ENCODE measurements at regions not wholly inside any gene's neighbourhood (a gene's known extent, or its start where the extent isn't known, plus 50 kb on each side); places are given as distances from the start of the nearest gene placed in this dataset.
A peak's percentile ranks its signal among the peaks of the same experiment; 100 is the strongest.

- H3K4me3 Mint-ChIP-seq (ENCODE audit: unreplicated experiment): no peak overlapping the region
- ChIA-PET POLR2A (no interaction called here), CTCF (interaction anchor here (1.4 kb wide), 1 partner anchor 205 kb away, joined by 3 read pairs; no protein-coding TSS in a partner anchor)
- H3K4me1 ChIP-seq: no peaks in the 10 kb centered on the region
- intact Hi-C loops (cut with micrococcal nuclease; ENCODE audit: unreplicated experiment): no loop called here
- H3K4me1 Mint-ChIP-seq (ENCODE audit: low read depth, unreplicated experiment): no peaks in the 10 kb centered on the region
- peaks cover 9% of the 10 kb centered on the region for H3K9me3 Mint-ChIP-seq (ENCODE audit: unreplicated experiment)
- peaks cover 5% of the 10 kb centered on the region; the same call in 1 of the 2 replicates for H3K9me3 ChIP-seq
- no peak for DNase-seq
- H3K27ac Mint-ChIP-seq (ENCODE audit: unreplicated experiment): no peak overlapping the region
- no peak overlapping the region for H3K4me3 ChIP-seq (ENCODE audit: low read depth, low read length)
- no TSS peak for BruUV-seq (replicated peaks)
- no peaks in the 10 kb centered on the region for H3K36me3 ChIP-seq (ENCODE audit: control insufficient read depth, insufficient read depth, low read length)
- H3K27me3 Mint-ChIP-seq (ENCODE audit: insufficient read depth, unreplicated experiment): peaks cover 9% of the 10 kb centered on the region
- TF ChIP-seq CTCF (IDR thresholded peaks at IDR 0.05; ENCODE audit: insufficient read depth in 1 of 2, low read depth in 1 of 2, low read length in 1 of 2, severe bottlenecking in 1 of 2, unreplicated experiment in 1 of 2): peak; percentile 43 to 71
- H3K36me3 Mint-ChIP-seq (ENCODE audit: insufficient read depth, unreplicated experiment): no peaks in the 10 kb centered on the region
- no peaks in the 10 kb centered on the region; the same call in 1 of the 2 replicates for H3K27me3 ChIP-seq (replicated peaks; ENCODE audit: control insufficient read depth, insufficient read depth, low read length)
These were observed 118.4 kb upstream of the SLC7A1 start for GRCh38 chr13:29713839-29714238.

- H3K27me3 Mint-ChIP-seq (ENCODE audit: insufficient read depth, unreplicated experiment): peaks cover 6% of the 10 kb centered on the region
- Histone ChIP-seq H3K4me1 (no peaks in the 10 kb centered on the region), H3K27me3 (replicated peaks; ENCODE audit: control insufficient read depth, insufficient read depth, low read length) (no peaks in the 10 kb centered on the region; the same call in 1 of the 2 replicates), H3K36me3 (ENCODE audit: control insufficient read depth, insufficient read depth, low read length) (no peaks in the 10 kb centered on the region), H3K4me3 (ENCODE audit: low read depth, low read length) (no peak overlapping the region), H3K9me3 (peaks cover 5% of the 10 kb centered on the region; the same call in 1 of the 2 replicates)
- no peaks in the 10 kb centered on the region for H3K36me3 Mint-ChIP-seq (ENCODE audit: insufficient read depth, unreplicated experiment)
- CTCF ChIA-PET: no interaction called here
- intact Hi-C loops (cut with micrococcal nuclease; ENCODE audit: unreplicated experiment): no loop called here
- no TSS peak for BruUV-seq (replicated peaks)
- TF ChIP-seq CTCF (IDR thresholded peaks at IDR 0.05; ENCODE audit: insufficient read depth in 1 of 2, low read depth in 1 of 2, low read length in 1 of 2, severe bottlenecking in 1 of 2, unreplicated experiment in 1 of 2): no peak
- no peak overlapping the region for H3K27ac Mint-ChIP-seq (ENCODE audit: unreplicated experiment)
- H3K4me1 Mint-ChIP-seq (ENCODE audit: low read depth, unreplicated experiment): no peaks in the 10 kb centered on the region
- POLR2A ChIA-PET: no interaction called here
- no peak for DNase-seq
- H3K9me3 Mint-ChIP-seq (ENCODE audit: unreplicated experiment): peaks cover 9% of the 10 kb centered on the region
- no peak overlapping the region for H3K4me3 Mint-ChIP-seq (ENCODE audit: unreplicated experiment)
These were observed 116.3 kb upstream of the SLC7A1 start for GRCh38 chr13:29711776-29712175.

GRCh38 chr13:29710511-29710910 lies 115.0 kb upstream of the SLC7A1 start:
- Mint-ChIP-seq H3K4me3 (ENCODE audit: unreplicated experiment) (no peak overlapping the region), H3K36me3 (ENCODE audit: insufficient read depth, unreplicated experiment) (no peaks in the 10 kb centered on the region), H3K27me3 (ENCODE audit: insufficient read depth, unreplicated experiment) (peaks cover 6% of the 10 kb centered on the region), H3K9me3 (ENCODE audit: unreplicated experiment) (peaks cover 9% of the 10 kb centered on the region), H3K27ac (ENCODE audit: unreplicated experiment) (no peak overlapping the region), H3K4me1 (ENCODE audit: low read depth, unreplicated experiment) (no peaks in the 10 kb centered on the region)
- BruUV-seq (replicated peaks): no TSS peak
- Histone ChIP-seq H3K36me3 (ENCODE audit: control insufficient read depth, insufficient read depth, low read length) (no peaks in the 10 kb centered on the region), H3K9me3 (peaks cover 5% of the 10 kb centered on the region; the same call in 1 of the 2 replicates), H3K4me1 (no peaks in the 10 kb centered on the region), H3K4me3 (ENCODE audit: low read depth, low read length) (no peak overlapping the region), H3K27me3 (replicated peaks; ENCODE audit: control insufficient read depth, insufficient read depth, low read length) (no peaks in the 10 kb centered on the region; the same call in 1 of the 2 replicates)
- no peak for TF ChIP-seq CTCF (IDR thresholded peaks at IDR 0.05; ENCODE audit: insufficient read depth in 1 of 2, low read depth in 1 of 2, low read length in 1 of 2, severe bottlenecking in 1 of 2, unreplicated experiment in 1 of 2)
- DNase-seq: no peak
- intact Hi-C loops (cut with micrococcal nuclease; ENCODE audit: unreplicated experiment): no loop called here
- CTCF ChIA-PET: no interaction called here
- POLR2A ChIA-PET: interaction anchor here (0.6 kb wide), 1 partner anchor 23 kb away, joined by 3 read pairs; no protein-coding TSS in a partner anchor
